ENCODE measurements at regions not wholly inside any gene's neighbourhood (a gene's known extent, or its start where the extent isn't known, plus 50 kb on each side); places are given as distances from the start of the nearest gene placed in this dataset.
"Not testable (repeated sequence)": the region's sequence is repeated elsewhere in the genome, so short reads cannot be mapped to it uniquely, and the experiment has no call there.

DNA sequence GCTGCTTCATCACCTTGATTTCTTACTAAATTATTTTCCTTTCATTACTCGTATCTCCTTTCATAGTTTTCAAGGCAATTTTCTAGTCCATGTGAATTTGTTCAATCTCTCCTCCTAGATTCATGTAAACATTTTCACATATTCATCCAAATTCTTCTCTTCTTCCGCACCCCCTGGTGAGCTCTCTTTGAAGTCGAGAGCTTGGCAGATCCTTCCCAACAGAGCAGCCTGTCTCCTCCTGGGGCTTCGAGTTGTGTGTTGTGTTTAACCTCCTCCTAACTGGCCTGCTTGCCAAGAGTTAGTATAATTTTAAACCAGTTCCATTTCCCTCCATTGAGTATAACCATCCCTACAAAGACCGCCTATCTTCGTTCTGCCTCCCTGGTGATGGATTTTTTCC lies 272.4 kb upstream of the CELF2 start:
- Histone ChIP-seq H3K4me3 (ENCODE audit: low read depth in 1 of 2, low read length in 2 of 2) (no peak overlapping the region), H3K27ac (ENCODE audit: low read depth in 2 of 2, low read length in 1 of 2) (no peak overlapping the region), H3K27me3 (ENCODE audit: control insufficient read depth in 1 of 2, insufficient read depth in 2 of 2, low read length in 2 of 2) (no peaks in the 10 kb centered on the region), H3K4me1 (ENCODE audit: control insufficient read depth in 2 of 2, insufficient read depth in 2 of 2, low read length in 1 of 2) (no peaks in the 10 kb centered on the region), H3K36me3 (ENCODE audit: control insufficient read depth in 2 of 2, insufficient read depth in 2 of 2, low read length in 1 of 2) (no peaks in the 10 kb centered on the region), H3K9me3 (ENCODE audit: control insufficient read depth in 2 of 2, insufficient read depth in 1 of 2, low read depth in 1 of 2, low read length in 1 of 2) (no peaks in the 10 kb centered on the region)
- WGBS, 2 donors, result 78 to 83% methylated on average over 6 of the region's 6 CpGs

DNA sequence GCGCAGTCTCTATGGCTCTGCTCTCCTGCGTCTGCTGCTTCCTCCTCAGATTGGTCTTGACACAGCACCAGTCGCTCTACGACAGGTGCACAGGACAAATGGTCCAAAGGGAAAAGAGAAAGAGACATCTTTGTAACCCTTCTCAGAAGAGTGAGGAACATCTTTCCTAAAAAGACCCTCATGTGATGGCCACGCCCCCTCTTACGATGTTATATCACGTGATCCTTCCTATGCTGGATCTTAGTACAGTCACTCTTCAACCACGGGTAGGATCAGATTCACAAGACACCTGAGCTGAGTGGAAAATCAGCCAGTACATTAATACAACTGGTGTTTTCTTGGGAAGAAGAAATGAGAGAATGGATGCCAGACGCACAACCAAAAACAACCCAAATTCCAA lies 262.2 kb upstream of the CELF2 start:
- no peaks in the 10 kb centered on the region for H3K36me3 ChIP-seq (ENCODE audit: control insufficient read depth in 2 of 2, insufficient read depth in 2 of 2, low read length in 1 of 2)
- 93 to 95% methylated on average over 9 of the region's 9 CpGs for WGBS, 2 donors
- no peaks in the 10 kb centered on the region for H3K4me1 ChIP-seq (ENCODE audit: control insufficient read depth in 2 of 2, insufficient read depth in 2 of 2, low read length in 1 of 2)
- H3K27ac ChIP-seq (ENCODE audit: low read depth in 2 of 2, low read length in 1 of 2), result no peak overlapping the region
- H3K9me3 ChIP-seq (ENCODE audit: control insufficient read depth in 2 of 2, insufficient read depth in 1 of 2, low read depth in 1 of 2, low read length in 1 of 2), result no peaks in the 10 kb centered on the region
- H3K27me3 ChIP-seq (ENCODE audit: control insufficient read depth in 1 of 2, insufficient read depth in 2 of 2, low read length in 2 of 2), result no peaks in the 10 kb centered on the region
- no peak overlapping the region for H3K4me3 ChIP-seq (ENCODE audit: low read depth in 1 of 2, low read length in 2 of 2)

DNA sequence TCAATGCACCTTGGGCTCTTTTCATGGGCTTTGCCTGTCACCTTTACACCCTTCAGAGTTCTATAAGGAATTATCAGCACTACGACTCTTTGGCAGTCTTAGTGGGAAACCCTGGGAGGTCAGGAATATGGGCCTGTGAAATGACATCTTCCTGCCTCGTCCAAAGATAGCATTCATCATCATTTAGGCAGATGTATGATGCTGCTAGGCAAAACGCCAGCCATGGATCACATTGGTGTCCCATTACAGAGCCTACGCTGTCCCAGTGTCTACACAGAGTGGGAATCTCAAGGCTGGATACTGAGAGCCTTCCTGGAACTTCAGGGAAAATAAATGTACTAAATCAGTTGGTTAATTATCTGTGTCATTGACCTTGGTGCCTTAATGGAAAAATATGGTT lies 259.4 kb upstream of the CELF2 start:
- H3K27ac ChIP-seq (ENCODE audit: low read depth in 2 of 2, low read length in 1 of 2), result no peak overlapping the region
- 67 to 74% methylated on average over 4 of the region's 4 CpGs for WGBS, 2 donors
- no peaks in the 10 kb centered on the region for H3K36me3 ChIP-seq (ENCODE audit: control insufficient read depth in 2 of 2, insufficient read depth in 2 of 2, low read length in 1 of 2)
- H3K9me3 ChIP-seq (ENCODE audit: control insufficient read depth in 2 of 2, insufficient read depth in 1 of 2, low read depth in 1 of 2, low read length in 1 of 2), result no peaks in the 10 kb centered on the region
- no peak overlapping the region for H3K4me3 ChIP-seq (ENCODE audit: low read depth in 1 of 2, low read length in 2 of 2)
- H3K27me3 ChIP-seq (ENCODE audit: control insufficient read depth in 1 of 2, insufficient read depth in 2 of 2, low read length in 2 of 2), result no peaks in the 10 kb centered on the region
- H3K4me1 ChIP-seq (ENCODE audit: control insufficient read depth in 2 of 2, insufficient read depth in 2 of 2, low read length in 1 of 2), result no peaks in the 10 kb centered on the region

DNA sequence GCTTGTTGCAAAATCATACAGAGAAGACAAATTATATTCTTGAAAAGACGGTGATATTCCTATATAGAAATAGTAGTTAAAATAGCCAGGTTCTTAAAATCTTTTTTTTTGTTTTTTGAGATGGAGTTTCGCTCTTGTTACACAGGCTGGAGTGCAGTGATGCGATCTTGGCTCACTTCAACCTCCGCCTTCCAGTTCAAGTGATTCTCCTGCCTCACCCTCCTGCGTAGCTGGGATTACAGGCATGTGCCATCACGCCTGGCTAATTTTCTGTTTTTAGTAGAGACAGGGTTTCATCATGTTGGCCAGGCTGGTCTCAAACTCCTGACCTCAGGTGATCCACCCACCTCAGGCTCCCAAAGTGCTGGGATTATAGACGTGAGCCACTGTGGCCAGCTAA lies 257.9 kb upstream of the CELF2 start:
- not testable (repeated sequence) for H3K27me3 ChIP-seq (ENCODE audit: control insufficient read depth in 1 of 2, insufficient read depth in 2 of 2, low read length in 2 of 2); H3K4me1 ChIP-seq (ENCODE audit: control insufficient read depth in 2 of 2, insufficient read depth in 2 of 2, low read length in 1 of 2); H3K36me3 ChIP-seq (ENCODE audit: control insufficient read depth in 2 of 2, insufficient read depth in 2 of 2, low read length in 1 of 2); H3K9me3 ChIP-seq (ENCODE audit: control insufficient read depth in 2 of 2, insufficient read depth in 1 of 2, low read depth in 1 of 2, low read length in 1 of 2); H3K27ac ChIP-seq (ENCODE audit: low read depth in 2 of 2, low read length in 1 of 2); H3K4me3 ChIP-seq (ENCODE audit: low read depth in 1 of 2, low read length in 2 of 2)
- WGBS, 2 donors, result 60 to 74% methylated on average over 7 of the region's 7 CpGs

DNA sequence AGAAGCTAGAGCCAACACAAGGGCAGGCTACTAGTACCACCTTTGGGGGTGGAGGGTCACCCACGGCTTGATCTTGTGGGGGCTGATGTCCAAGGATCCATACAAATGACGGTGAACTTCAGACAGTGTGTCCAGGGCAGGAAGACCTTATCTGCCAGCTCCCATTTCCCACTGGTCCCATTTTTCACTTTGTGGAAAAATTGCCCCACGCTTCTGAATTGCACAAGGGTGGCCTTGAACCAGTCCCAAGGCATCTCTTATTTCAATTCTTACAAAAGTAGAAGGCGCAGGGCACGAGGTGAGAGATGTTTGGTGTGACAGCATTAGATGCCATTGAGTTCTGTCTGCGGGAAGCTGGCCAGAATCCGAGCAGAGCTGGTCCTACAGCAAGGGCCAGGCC lies 252.7 kb upstream of the CELF2 start:
- 83 to 88% methylated on average over 7 of the region's 7 CpGs for WGBS, 2 donors
- Histone ChIP-seq H3K4me3 (ENCODE audit: low read depth in 1 of 2, low read length in 2 of 2) (no peak overlapping the region), H3K27ac (ENCODE audit: low read depth in 2 of 2, low read length in 1 of 2) (no peak overlapping the region), H3K9me3 (ENCODE audit: control insufficient read depth in 2 of 2, insufficient read depth in 1 of 2, low read depth in 1 of 2, low read length in 1 of 2) (no peaks in the 10 kb centered on the region), H3K27me3 (ENCODE audit: control insufficient read depth in 1 of 2, insufficient read depth in 2 of 2, low read length in 2 of 2) (no peaks in the 10 kb centered on the region), H3K4me1 (ENCODE audit: control insufficient read depth in 2 of 2, insufficient read depth in 2 of 2, low read length in 1 of 2) (no peaks in the 10 kb centered on the region), H3K36me3 (ENCODE audit: control insufficient read depth in 2 of 2, insufficient read depth in 2 of 2, low read length in 1 of 2) (no peaks in the 10 kb centered on the region)

DNA sequence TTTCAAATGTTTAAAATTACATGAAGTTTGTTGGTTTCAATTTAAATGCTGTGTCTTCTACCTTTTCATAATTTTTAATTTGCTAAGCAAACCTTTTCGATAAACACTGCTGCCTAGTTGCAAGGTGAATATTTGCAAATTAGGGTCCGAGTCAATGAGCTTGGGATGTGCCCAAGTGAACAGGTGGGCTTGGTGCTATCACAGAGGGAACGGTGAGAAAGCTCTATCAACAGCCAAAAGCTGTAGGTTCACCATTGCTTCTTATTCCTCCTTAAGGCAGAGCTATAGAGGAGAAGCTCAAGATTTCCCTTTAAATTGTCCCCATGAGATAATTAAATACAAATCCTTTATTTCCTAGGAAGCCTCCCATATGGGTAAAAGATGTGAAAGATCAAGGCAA lies 245.3 kb upstream of the CELF2 start:
- H3K4me3 ChIP-seq (ENCODE audit: low read depth in 1 of 2, low read length in 2 of 2), result no peak overlapping the region
- H3K27me3 ChIP-seq (ENCODE audit: control insufficient read depth in 1 of 2, insufficient read depth in 2 of 2, low read length in 2 of 2), result no peaks in the 10 kb centered on the region
- H3K9me3 ChIP-seq (ENCODE audit: control insufficient read depth in 2 of 2, insufficient read depth in 1 of 2, low read depth in 1 of 2, low read length in 1 of 2), result no peaks in the 10 kb centered on the region
- WGBS, 2 donors, result 86 to 88% methylated on average over 3 of the region's 3 CpGs
- H3K4me1 ChIP-seq (ENCODE audit: control insufficient read depth in 2 of 2, insufficient read depth in 2 of 2, low read length in 1 of 2), result no peaks in the 10 kb centered on the region
- H3K36me3 ChIP-seq (ENCODE audit: control insufficient read depth in 2 of 2, insufficient read depth in 2 of 2, low read length in 1 of 2), result no peaks in the 10 kb centered on the region
- no peak overlapping the region for H3K27ac ChIP-seq (ENCODE audit: low read depth in 2 of 2, low read length in 1 of 2)

DNA sequence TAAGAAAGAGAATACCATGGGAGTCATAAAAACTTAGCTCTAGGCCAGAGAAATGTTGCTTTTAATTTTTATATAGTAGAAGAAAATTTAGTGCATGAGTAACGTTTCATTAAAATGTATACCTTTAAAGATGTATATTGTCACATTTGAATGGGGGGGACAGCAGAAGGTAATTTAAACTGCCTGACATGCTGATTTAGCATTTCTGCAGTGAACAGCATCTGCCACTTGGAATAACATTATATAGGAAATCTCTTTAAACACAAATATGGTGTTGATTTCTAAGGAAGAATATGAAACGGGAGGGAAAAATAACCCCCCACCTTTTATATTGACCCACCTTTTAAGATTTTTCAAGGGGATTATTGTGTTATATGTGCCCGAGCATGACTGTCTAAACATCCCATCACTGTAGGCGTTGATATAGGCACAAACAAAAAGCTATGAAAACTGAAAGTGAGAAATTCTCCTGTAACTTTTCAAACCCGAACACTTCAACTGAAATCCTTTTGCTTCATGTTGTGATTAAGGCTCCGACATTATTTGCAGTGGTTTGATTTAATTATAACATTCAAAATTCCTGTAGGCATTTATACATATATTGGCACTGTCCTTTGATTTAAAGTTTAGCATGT lies 244.7 kb upstream of the CELF2 start:
- H3K9me3 ChIP-seq (ENCODE audit: control insufficient read depth in 2 of 2, insufficient read depth in 1 of 2, low read depth in 1 of 2, low read length in 1 of 2), result no peaks in the 10 kb centered on the region
- H3K27ac ChIP-seq (ENCODE audit: low read depth in 2 of 2, low read length in 1 of 2), result no peak overlapping the region
- WGBS, 2 donors, result 56 to 70% methylated on average over 6 of the region's 6 CpGs
- H3K4me1 ChIP-seq (ENCODE audit: control insufficient read depth in 2 of 2, insufficient read depth in 2 of 2, low read length in 1 of 2), result no peaks in the 10 kb centered on the region
- H3K27me3 ChIP-seq (ENCODE audit: control insufficient read depth in 1 of 2, insufficient read depth in 2 of 2, low read length in 2 of 2), result no peaks in the 10 kb centered on the region
- no peak overlapping the region for H3K4me3 ChIP-seq (ENCODE audit: low read depth in 1 of 2, low read length in 2 of 2)
- H3K36me3 ChIP-seq (ENCODE audit: control insufficient read depth in 2 of 2, insufficient read depth in 2 of 2, low read length in 1 of 2), result no peaks in the 10 kb centered on the region

DNA sequence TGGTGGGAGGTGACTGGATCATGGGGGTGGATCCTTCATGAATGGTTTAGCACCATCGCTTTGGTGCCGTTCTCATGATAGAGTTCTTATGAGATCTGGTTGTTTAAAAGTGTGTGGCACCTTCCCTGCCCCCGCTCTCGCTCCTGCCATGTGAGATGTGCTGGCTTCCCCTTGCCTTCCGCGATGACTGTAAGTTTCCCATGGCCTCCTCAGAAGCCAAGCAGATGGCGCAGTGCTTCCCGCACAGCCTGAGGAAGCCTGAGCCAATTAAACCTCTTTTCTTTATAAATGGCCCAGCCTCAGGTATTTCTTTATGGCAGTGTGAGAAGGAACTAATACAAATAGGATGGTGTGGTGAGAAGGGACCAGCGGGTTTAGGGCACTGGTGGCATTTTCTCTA lies 243.3 kb upstream of the CELF2 start:
- H3K4me1 ChIP-seq (ENCODE audit: control insufficient read depth in 2 of 2, insufficient read depth in 2 of 2, low read length in 1 of 2), result no peaks in the 10 kb centered on the region
- H3K9me3 ChIP-seq (ENCODE audit: control insufficient read depth in 2 of 2, insufficient read depth in 1 of 2, low read depth in 1 of 2, low read length in 1 of 2), result no peaks in the 10 kb centered on the region
- no peak overlapping the region for H3K4me3 ChIP-seq (ENCODE audit: low read depth in 1 of 2, low read length in 2 of 2)
- no peak overlapping the region for H3K27ac ChIP-seq (ENCODE audit: low read depth in 2 of 2, low read length in 1 of 2)
- 95 to 96% methylated on average over 9 of the region's 9 CpGs for WGBS, 2 donors
- H3K36me3 ChIP-seq (ENCODE audit: control insufficient read depth in 2 of 2, insufficient read depth in 2 of 2, low read length in 1 of 2), result no peaks in the 10 kb centered on the region
- H3K27me3 ChIP-seq (ENCODE audit: control insufficient read depth in 1 of 2, insufficient read depth in 2 of 2, low read length in 2 of 2), result no peaks in the 10 kb centered on the region

DNA sequence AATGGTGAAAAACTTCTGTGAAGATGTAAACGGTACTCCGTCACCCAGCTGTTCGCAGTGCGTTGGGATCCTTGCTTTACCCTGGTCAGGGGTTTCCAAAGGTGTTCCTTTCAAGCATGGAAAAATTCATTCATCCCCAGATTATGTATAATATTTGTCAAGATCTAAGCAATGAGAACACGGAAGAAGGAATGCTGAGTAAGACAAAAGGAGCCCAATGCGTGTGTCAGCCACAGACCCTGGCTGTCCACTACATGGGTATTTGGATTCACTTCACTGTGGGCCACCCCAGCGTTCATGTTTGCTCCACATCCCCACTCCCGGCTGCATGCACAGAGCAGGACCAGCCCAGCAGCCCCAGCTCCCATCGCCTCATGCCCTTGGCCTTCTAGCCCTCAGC lies 241.3 kb upstream of the CELF2 start:
- no peaks in the 10 kb centered on the region for H3K27me3 ChIP-seq (ENCODE audit: control insufficient read depth in 1 of 2, insufficient read depth in 2 of 2, low read length in 2 of 2)
- no peaks in the 10 kb centered on the region for H3K9me3 ChIP-seq (ENCODE audit: control insufficient read depth in 2 of 2, insufficient read depth in 1 of 2, low read depth in 1 of 2, low read length in 1 of 2)
- no peaks in the 10 kb centered on the region for H3K36me3 ChIP-seq (ENCODE audit: control insufficient read depth in 2 of 2, insufficient read depth in 2 of 2, low read length in 1 of 2)
- no peaks in the 10 kb centered on the region for H3K4me1 ChIP-seq (ENCODE audit: control insufficient read depth in 2 of 2, insufficient read depth in 2 of 2, low read length in 1 of 2)
- H3K4me3 ChIP-seq (ENCODE audit: low read depth in 1 of 2, low read length in 2 of 2), result no peak overlapping the region
- WGBS, 2 donors, result 94% methylated on average over 9 of the region's 9 CpGs
- H3K27ac ChIP-seq (ENCODE audit: low read depth in 2 of 2, low read length in 1 of 2), result no peak overlapping the region

DNA sequence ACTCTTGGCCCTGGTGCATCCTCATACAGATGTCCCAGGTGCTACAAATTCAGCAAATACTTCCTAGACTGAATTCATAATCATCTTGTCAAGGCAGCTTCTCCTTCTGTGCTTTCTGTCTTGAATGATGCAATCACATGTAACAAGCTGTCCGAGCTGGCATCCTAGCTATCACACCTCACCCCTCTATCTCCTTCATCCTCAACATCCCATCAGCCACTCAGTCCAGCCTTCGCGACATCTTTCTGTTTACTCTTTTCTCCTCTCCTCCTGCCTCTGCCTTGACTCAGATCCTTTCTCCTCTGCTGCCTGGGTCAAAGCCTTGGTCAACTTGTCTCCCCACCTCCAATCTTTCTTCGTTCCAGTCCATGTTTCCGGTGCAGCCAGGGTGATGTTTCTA lies 240.4 kb upstream of the CELF2 start:
- Histone ChIP-seq H3K36me3 (ENCODE audit: control insufficient read depth in 2 of 2, insufficient read depth in 2 of 2, low read length in 1 of 2) (no peaks in the 10 kb centered on the region), H3K27ac (ENCODE audit: low read depth in 2 of 2, low read length in 1 of 2) (no peak overlapping the region), H3K4me3 (ENCODE audit: low read depth in 1 of 2, low read length in 2 of 2) (no peak overlapping the region), H3K27me3 (ENCODE audit: control insufficient read depth in 1 of 2, insufficient read depth in 2 of 2, low read length in 2 of 2) (no peaks in the 10 kb centered on the region), H3K4me1 (ENCODE audit: control insufficient read depth in 2 of 2, insufficient read depth in 2 of 2, low read length in 1 of 2) (no peaks in the 10 kb centered on the region), H3K9me3 (ENCODE audit: control insufficient read depth in 2 of 2, insufficient read depth in 1 of 2, low read depth in 1 of 2, low read length in 1 of 2) (no peaks in the 10 kb centered on the region)
- WGBS, 2 donors, result 89 to 95% methylated on average over 5 of the region's 5 CpGs

Data from esophagus (tissue), 2 donors.